Stimulated activated CD4-positive, alpha-beta T cell treated with anti-CD3 and anti-CD28 coated beads, Interleukin-1b, Interleukin-23, amount 100 ng/mL, for 24 hours (primary cell): ENCODE measurements at regions not wholly inside any gene's neighbourhood (a gene's known extent, or its start where the extent isn't known, plus 50 kb on each side); places are given as distances from the start of the nearest gene placed in this dataset.
A peak's percentile ranks its signal among the peaks of the same experiment; 100 is the strongest.

ENCODE experiments used
- DNase-seq, 4 experiments: peaks; one replicate each; pipeline ENCODE4 v3.0.0-alpha.2; 2020; ENCODE audit warnings: low read depth in 4 of 4, low spot score in 1 of 4

DNA sequence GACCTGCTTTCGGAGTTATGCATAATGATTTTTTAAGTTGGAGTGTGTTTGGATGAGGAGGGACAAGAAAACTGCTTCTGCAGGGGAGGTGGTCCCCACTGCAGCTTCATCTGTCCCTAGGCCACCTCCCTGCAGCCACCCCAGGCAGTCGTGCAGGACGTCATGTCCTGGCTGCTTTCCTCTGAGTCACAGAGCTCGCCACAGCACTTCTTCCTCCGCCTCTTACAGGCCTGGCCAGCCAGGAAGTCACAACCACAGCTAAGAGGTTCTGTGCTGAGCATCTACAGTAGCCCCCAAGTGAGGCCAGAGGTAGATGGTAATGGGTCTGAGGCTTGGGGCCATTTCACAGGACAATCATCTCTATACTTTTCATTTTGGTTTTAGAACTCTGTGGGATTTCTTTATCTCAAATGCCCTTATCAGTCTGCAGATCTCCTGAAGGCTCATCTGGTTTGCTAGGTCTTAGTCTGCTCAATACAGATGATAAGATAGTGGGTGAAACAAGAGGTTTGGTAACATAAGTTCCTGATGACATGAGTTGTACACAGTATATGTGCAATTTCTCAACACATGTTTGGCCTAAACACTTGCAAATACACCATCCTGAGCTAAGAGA is 106.4 kb downstream of the ARF6 start:
- peak in 2 of 4 experiments; percentile 37 to 70 for DNase-seq

DNA sequence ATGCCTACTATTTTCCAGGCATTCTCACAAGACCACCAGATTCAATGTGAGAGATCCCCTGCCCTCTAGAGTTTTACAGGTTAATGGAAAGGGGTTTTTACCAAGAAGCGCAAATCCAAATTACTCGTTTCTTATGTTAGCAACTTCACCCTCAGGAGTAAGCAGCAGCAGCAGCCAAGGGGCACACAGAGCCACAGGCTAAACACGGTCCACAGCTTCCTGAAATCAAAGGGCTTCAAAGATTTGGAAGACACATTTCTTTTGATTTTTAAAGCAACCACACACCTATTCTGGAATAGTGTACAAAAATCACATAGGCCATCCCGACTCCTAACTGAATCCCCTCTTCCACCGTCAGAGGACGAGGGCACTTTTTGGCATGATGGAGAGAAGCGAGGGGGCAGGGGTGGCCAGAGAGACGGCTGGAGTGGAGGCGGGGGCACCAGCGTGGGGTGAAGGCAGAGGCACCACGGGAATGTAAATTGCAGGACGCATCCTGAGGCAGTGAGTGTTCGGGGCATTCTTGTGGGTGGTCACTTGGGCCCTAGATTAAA is 107.0 kb downstream of the ARF6 start:
- DNase-seq, result no peak

DNA sequence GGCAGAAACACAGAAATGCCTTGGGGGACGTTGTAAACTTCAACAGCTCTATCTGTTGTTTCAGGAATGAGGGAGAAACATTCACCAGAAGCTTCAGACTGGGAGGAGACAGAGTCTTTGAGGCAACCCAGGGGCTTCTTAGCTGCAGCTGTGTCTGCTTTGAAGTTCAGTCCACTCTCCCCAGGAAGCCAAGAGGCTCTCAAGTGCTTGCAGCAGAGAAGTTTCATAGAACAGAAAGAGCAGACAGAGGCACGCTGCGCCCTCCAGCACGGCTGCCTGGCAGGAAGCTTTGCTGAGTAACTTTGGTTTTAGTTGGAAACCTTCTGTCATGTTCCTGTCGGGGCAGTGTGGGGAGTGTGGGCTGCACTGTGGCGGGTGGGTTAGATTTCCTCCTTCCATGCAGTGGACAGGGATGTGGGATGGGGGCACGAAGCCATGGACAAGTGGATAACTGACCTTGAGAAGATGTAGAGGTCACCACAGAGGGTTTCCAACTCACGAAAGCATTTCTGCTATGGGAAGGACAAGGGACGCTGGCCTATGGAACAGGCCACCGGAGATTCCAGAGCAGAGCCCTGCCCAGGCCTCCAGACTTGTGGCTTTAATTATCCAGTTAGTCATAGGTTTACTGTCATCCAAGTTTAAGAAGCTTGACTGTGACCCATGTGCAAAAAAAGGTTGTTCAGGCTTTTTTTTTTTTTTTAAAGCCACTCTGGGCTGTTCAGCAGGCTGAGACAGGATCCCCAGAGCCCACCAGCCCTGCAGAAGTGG is 107.7 kb downstream of the ARF6 start:
- DNase-seq, result peak in 3 of 4 experiments; percentile 43 to 73 (median 61)

DNA sequence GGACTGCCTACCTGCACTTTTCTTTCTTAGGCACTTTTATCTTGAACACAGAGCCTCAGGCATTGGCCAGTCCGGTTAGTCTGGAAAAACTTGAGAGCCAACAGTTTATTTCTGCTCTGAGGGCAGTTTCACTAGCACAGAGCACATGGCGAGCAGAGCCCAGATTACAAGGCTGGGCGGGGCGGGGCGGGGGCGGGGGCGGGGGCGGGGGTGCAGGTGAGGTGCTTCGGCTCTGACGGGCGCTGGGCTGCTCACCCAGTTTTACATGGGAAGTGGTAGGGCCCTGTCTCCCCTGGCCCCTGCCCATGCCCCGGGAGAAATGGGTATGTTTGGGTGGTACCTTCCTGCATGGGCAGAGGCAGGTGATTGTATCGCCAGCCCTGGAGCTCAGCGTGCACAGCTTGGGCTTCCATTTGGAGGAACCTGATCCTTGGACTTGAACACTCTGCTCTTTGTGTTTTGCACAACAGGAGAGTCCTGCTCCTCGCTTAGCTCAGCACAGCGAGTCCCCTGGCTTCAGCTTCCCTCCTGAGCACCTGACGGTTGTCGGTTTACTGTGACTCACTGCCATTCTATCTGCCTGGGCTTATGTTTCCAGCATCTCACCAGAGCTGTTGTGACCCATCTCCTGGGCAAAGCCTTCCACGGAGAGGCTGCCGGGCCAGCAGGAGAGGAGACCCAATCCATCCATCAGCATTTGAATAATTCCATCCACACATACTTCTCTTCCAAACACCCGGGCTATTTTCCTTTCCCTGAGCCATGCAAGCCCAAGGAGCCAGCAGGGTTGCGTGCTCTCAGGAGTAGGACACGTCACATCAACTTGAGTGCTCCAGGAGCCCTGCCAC is 108.5 kb downstream of the ARF6 start:
- peak in 3 of 4 experiments; percentile 39 to 56 (median 52) for DNase-seq

DNA sequence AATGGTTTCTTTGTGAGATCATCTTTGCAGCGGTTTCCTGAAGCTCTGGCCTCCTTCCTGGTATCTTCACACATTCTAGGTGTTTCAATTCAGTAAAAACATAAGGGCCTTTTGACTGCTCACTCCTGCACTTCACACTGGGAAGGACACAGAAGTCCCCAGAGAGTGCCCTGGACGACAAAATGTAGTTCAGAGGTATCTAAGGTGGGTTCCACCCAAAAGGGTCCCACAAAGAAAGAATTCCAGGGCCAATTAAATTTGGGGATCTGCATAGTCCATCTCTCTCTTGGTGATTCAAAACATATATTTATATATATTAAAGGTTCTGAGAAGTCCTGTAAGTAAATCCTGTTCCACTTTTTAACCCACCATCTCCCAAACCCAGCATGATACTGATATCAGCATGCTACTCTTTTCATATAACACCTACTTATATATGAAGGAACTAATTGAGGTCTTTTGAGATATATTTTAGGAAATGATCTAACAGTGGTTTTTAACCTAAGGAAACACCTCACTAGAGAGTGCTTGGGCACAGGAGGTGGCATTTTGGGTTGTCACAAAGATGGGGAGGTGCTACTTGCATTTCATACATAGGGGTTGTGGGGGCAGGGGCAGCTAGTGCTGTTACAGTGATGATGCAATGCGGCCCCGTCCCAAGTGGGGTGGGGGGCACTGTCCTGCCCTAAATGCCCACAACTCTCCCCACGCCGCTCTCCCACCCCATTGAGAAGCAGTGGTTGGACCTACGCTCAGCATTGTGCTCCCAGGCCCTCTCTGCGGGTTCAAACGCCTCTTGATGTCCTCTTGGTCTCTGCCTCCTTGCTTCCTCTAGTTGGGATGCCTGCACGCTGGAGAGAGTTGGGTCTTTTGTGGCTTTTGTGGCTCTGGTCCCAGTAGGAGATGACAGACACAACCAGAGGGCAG is 109.4 kb downstream of the ARF6 start:
- peak in 1 of 4 experiments; percentile 62 for DNase-seq

DNA sequence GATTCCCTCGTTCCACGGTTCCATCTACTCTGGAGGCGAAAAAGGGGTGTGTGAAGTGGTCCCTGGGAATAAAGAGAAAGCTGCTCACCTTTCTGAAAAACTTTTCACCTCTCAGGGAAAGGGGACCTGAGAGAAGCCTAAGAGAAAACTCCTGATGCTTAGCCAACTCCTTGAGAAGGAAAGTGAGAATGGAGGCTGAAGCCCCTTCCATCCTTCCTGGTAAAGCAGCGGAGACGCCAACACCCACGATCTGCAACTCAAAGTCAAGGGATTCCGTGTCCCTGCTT is 110.0 kb downstream of the ARF6 start:
- no peak for DNase-seq

DNA sequence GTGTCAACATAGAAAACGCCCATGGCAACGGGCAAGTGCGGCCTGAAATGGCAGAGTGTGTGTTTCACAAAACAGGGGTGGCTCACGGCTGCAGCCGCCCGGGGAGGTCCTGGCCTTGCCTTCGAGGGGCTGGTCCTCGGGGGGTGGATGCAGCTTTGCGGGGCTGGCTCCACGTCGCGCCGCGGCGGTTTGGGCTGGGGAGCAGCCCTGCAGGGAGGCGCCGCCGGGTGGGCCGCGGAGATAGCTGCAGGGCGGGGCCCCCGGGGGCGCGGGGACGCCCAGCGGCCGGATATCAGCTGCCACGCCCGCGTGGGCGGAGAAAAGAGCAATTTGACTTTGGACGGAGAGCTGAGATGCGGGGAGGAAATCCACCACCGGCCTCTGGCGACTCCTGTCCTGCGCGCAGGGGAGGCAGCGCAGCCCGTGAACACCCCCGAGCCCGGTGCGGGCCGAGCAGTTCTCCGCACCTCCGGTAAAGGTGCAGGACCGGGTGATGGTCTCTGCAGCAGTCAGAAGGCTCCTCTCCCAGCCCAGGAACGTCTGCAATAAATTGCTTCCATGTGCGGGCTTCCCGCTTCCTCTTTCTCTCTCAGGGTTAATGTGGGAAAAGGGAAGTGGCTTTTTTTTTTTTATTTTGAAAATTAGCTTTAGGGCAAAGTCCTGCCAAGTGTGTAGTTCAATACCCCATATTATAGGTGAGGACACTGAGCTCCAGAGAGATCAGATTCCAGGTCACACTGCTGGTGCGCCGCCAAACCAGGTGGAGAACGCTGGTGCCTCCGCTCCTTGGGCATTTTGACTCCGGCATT is 110.5 kb downstream of the ARF6 start:
- DNase-seq, result peak in 3 of 4 experiments; percentile 49 to 75 (median 61)

DNA sequence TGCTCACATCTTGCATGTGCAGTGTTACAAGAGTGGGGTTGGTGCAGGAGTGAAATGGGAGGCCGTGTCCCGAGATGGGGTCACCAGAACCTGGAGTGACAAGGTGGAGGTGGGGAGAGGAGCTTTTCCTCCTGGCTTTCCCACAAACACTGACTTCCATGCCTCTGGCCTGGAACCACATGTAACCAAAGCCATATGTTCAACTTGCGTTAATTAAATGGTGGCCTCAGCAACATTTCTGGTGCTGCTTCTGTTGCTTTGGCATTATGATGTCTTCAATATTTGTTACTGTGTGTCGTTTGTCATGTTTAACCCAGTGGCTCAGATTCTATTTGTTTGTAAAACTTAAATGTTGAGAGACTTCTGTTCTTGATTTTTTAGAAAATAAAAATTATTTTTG is 110.2 kb downstream of the VCPKMT start:
- DNase-seq, result no peak

DNA sequence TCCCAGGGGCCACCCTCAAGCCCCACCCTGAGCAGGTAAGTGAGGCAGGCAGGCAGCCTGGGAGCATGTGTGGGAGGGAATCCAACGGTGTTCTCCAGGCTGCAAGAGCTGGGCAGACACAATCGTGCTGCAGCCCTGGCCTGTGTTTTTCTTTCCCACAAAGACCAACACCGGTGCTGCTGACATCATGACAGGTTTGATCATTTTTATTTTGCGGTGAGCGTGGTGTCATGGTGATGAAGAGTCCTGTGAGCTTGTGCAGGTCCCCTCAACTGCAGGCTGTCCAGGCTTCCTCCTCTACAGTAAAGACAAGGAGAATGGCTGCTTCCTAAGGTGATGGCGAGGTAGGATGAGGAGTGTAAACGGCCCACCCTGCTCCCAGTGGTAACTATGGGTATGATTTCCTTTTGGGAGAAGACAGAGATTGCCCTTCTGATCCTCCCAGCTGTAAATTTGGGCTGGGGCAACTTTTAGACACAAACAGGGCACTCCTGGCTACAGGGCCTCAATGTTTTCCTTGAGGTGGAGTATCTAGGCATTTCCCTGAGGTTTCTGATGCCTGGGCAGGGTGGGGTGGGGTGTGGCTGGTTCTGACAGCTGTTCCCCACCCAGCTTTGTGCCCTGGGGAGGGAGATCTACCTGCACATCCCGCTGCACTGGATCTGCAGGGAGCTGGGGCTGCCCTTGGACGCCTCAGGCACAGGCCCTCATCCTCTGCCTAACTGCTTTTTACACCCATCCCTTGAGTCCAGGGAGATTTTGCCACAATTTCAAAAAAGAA is 109.1 kb downstream of the VCPKMT start:
- no peak for DNase-seq

DNA sequence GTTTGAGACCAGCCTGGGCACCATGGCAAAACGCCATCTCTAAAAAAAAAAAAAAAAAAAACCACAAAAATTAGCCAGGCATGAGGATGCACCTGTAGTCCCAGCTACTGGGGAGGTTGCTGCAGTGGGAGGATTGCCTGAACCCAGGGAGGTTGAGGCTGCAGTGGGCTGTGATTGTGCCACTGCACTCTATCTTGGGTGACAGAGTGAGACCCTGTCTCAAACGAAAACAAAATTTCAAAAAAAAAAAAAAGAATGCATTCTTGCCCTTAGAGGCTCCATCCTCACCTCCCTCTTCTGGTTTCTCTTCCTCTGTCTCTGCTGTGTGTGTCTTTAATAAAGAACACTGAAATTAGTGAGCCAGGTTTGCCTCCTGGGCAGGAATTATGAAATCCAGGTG is 107.8 kb downstream of the VCPKMT start:
- DNase-seq, result no peak

DNA sequence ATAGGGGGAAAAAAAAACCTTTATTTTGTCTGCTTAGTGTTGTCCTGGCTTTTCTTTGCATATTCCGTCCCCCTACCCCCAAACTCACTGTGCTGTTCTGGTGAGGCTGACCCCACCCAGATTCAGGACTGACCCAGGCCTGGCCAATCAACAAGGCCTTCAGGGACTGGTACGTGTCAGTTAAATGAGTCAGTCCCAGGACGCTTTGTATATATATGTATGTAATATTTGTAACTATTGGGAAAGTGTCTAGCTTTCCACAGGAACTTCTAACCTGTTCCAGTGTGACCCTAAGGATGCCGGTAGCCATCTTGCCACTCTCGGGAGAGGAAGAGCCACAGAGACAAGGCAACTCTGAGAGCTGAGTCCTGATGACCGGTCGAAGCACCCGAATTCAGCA is 107.4 kb downstream of the VCPKMT start:
- no peak for DNase-seq

DNA sequence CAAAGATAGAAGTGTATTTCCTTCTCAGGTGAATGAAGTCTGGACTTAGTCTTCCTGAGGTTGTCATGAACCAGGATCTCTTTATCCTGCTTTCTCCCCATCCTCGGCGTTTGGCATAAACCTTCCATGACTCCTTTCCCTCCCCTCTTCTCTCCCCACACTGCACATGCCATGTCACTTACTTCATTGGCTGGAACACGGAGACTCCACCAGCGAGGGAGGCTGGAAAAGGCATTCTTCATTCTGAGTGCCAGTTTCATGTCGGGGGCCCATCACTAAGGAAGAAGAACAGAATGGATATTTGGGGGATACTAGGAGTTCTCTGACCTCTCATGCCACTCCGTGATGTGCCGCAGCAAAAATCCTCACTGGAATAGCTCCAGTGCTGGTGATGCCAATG is 105.6 kb downstream of the VCPKMT start:
- DNase-seq, result no peak

DNA sequence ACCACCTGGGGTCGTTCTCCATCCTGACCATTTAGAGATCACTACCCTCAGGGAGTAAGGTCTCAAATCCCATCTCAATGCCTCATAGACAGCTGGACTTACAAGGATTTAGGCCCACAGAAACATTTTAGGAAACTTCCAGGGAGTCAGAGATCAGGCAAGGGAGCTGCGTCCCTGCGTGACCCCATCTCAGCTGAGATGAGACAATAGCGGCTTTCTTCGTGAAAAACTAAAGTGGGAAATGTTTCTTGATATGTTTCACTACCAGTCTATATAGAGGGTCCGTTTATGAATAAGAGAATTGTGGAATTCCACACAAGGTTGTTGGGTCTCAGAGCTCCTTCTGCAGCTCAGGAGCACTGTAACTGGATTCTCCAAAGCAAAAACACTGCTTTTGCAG is 105.1 kb downstream of the VCPKMT start:
- no peak for DNase-seq

DNA sequence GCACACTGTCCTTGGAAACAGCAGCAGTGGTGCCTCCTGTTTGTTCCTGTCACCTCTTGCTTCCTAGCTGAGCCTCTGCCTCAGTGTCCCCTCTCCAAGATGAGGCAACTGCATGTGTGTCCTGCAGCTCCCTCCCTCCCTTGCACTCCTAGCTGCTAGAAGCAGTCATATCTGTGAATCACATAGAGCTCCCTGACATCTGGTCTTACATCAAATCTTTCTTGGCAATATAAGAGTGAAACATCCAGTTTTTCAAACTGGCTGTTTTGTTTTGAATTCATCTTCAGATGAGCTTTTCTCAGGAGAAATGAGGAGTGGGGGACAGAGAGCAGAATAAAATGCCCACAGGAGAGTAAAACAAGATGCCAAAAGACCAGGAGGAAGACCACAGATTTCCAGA is 103.7 kb downstream of the VCPKMT start:
- DNase-seq, result no peak

DNA sequence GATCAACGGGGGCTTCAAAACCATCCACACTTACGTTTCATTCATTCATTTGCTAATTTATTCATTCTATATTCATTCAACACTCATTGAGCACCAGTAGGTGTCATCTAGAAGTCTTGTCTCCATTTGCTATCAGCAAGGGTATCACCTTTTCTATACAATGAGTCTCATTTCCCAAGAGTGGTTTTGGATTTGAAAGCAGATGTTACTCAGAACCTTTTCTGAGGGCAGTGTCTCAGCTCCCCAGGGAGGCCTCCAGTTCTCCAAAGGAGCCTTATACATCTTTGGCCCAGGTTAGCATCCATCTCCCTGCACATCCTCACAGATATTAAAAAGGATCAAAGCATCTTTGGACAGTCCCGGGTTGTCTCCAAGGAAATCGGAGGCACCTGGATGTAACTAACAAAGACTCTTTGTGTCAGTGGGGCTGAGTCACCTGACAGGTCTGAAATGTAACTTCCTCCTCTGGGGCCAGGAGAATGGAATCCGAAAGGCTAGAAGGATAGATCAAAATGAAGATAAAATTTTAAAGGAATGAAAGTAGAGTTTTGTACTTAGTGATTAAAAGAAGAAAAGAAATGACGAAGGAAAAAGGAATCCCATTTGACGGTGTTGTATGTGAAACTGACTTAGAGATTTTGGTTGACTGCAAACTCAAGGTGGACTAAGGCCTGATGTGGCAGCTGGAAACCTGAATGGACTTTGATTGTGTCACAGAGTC is 103.0 kb downstream of the VCPKMT start:
- no peak for DNase-seq

DNA sequence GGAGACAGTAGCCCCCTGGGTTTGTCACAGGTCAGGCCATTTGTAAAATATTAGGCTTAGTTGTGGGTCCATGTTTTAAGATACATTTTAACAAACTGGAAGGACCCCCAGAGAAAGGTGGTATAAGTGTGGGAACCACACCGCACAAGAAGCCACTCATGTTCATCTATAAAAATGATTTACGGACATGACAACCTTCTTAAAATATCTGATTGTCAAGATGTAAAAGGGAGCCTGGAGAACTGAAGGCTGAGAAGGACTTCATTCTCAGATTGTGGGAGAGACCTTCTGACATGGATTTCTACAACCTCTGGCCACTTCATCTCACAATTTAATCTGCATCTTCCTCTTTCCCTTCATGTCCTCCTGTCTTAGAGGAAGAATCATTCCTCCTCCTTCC is 102.4 kb downstream of the VCPKMT start:
- DNase-seq, result no peak

DNA sequence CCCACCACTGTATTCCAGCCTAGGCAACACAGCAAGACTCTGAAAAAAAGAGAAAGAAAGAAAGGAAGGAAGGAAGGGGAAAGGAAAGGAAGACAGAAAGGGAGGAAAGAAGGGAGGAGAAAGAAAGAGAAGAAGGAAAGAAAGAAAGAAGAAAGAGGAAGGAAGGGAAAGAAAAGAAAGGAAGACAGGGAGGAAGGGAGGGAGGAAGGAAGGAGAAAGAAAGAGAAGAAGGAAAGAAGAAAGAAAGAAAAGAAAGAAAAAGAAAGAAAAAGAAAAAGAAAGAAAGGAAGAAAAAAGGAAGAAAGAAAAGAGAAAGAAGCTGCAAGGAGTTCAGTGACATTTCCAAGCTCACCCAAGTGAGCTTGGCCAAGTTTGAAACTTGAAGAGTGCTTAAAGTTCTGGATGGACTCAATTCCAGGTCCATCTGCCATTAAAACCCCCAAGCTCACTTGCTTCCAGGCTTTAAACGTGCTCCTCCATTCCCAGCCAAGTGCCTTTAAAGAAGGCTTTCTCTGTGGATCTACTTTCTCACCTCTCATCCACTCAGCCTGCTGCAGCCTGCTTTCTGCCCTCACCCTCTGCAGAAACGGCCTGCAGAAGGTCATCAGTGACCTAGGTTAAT is 101.5 kb downstream of the VCPKMT start:
- DNase-seq, result no peak

DNA sequence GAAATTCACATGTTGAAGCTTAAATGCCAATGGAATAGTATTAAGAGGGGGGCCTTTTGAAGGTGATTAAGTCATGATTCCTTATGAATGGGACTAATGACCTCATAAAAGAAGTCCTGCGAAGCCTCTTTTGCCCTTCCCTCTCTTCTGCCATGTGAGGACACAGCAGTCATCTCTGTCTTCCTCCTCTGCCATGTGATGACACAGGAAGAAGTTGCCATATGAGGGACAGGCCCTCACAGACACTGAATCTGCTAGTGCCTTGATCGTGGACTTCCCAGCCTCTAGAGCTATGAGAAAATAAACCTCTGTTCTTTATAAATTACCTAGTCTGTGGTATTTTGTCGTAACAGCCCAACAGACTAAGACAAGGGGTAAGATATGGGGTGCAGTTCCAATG is 100.7 kb downstream of the VCPKMT start:
- DNase-seq, result no peak
